ENCODE measurements at regions not wholly inside any gene's neighbourhood (a gene's known extent, or its start where the extent isn't known, plus 50 kb on each side); places are given as distances from the start of the nearest gene placed in this dataset.

- H3K4me1 ChIP-seq (ENCODE audit: control insufficient read depth in 2 of 2, insufficient read depth in 2 of 2, low read length in 2 of 2) = no peaks in the 10 kb centered on the region
- Mint-ChIP-seq H3K36me3 (no peaks in the 10 kb centered on the region), H3K4me3 (no peak overlapping the region), H3K9me3 (peaks cover 0 to 2% (median 0%) of the 10 kb centered on the region in 11 donors), H3K27ac (no peak overlapping the region), H3K27me3 (peaks cover 0 to 10% (median 0%) of the 10 kb centered on the region in 5 donors), H3K4me1 (peaks cover 0 to 2% (median 0%) of the 10 kb centered on the region in 7 donors)
- H3K4me3 ChIP-seq (ENCODE audit: low read length) = no peak overlapping the region
- POLR2A ChIA-PET = no interaction called here
- ATAC-seq (no peak), DNase-seq (no peak)
- H3K27me3 ChIP-seq (ENCODE audit: control insufficient read depth in 2 of 2, insufficient read depth in 2 of 2, low read length in 2 of 2) = no peaks in the 10 kb centered on the region
- H3K27ac ChIP-seq (ENCODE audit: low read depth, low read length) = no peak overlapping the region
- intact Hi-C loops (cut with micrococcal nuclease) = no loop called here
- H3K9me3 ChIP-seq (ENCODE audit: control insufficient read depth in 2 of 3, low read length in 3 of 3) = no peaks in the 10 kb centered on the region
- CTCF ChIA-PET = no interaction called here
- no peaks in the 10 kb centered on the region for H3K36me3 ChIP-seq (ENCODE audit: control insufficient read depth in 2 of 3, insufficient read depth in 3 of 3, low read length in 3 of 3)
These were observed 50.4 kb upstream of the CECR2 start for GRCh38 chr22:17318817-17319216.

- H3K36me3 Mint-ChIP-seq = no peaks in the 10 kb centered on the region
- H3K27me3 ChIP-seq (ENCODE audit: control insufficient read depth in 2 of 2, insufficient read depth in 2 of 2, low read length in 2 of 2) = no peaks in the 10 kb centered on the region
- CTCF ChIA-PET = no interaction called here
- no peak for DNase-seq
- peak overlapping the region in 1 of 10 donors; percentile 7 for H3K4me3 Mint-ChIP-seq
- H3K4me1 Mint-ChIP-seq = peaks cover 0 to 2% (median 0%) of the 10 kb centered on the region in 7 donors
- H3K27me3 Mint-ChIP-seq = peaks cover 0 to 17% (median 0%) of the 10 kb centered on the region in 5 donors
- H3K27ac ChIP-seq (ENCODE audit: low read depth, low read length) = no peak overlapping the region
- ATAC-seq = no peak
- H3K4me1 ChIP-seq (ENCODE audit: control insufficient read depth in 2 of 2, insufficient read depth in 2 of 2, low read length in 2 of 2) = no peaks in the 10 kb centered on the region
- intact Hi-C loops (cut with micrococcal nuclease) = no loop called here
- no peaks in the 10 kb centered on the region for H3K9me3 ChIP-seq (ENCODE audit: control insufficient read depth in 2 of 3, low read length in 3 of 3)
- H3K4me3 ChIP-seq (ENCODE audit: low read length) = no peak overlapping the region
- POLR2A ChIA-PET = no interaction called here
- no peak overlapping the region for H3K27ac Mint-ChIP-seq
- H3K36me3 ChIP-seq (ENCODE audit: control insufficient read depth in 2 of 3, insufficient read depth in 3 of 3, low read length in 3 of 3) = no peaks in the 10 kb centered on the region
- H3K9me3 Mint-ChIP-seq = no peaks in the 10 kb centered on the region
These were observed 54.0 kb upstream of the CECR2 start for GRCh38 chr22:17315310-17315709.

- Mint-ChIP-seq H3K36me3 (no peaks in the 10 kb centered on the region), H3K4me1 (peaks cover 0 to 2% (median 0%) of the 10 kb centered on the region in 7 donors), H3K9me3 (no peaks in the 10 kb centered on the region), H3K4me3 (no peak overlapping the region), H3K27ac (no peak overlapping the region), H3K27me3 (peaks cover 0 to 17% (median 0%) of the 10 kb centered on the region in 5 donors)
- ChIA-PET POLR2A (no interaction called here), CTCF (no interaction called here)
- Histone ChIP-seq H3K36me3 (ENCODE audit: control insufficient read depth in 2 of 3, insufficient read depth in 3 of 3, low read length in 3 of 3) (no peaks in the 10 kb centered on the region), H3K27ac (ENCODE audit: low read depth, low read length) (no peak overlapping the region), H3K27me3 (ENCODE audit: control insufficient read depth in 2 of 2, insufficient read depth in 2 of 2, low read length in 2 of 2) (no peaks in the 10 kb centered on the region), H3K9me3 (ENCODE audit: control insufficient read depth in 2 of 3, low read length in 3 of 3) (no peaks in the 10 kb centered on the region), H3K4me1 (ENCODE audit: control insufficient read depth in 2 of 2, insufficient read depth in 2 of 2, low read length in 2 of 2) (no peaks in the 10 kb centered on the region), H3K4me3 (ENCODE audit: low read length) (no peak overlapping the region)
- intact Hi-C loops (cut with micrococcal nuclease) = no loop called here
- no peak for DNase-seq
- no peak for ATAC-seq
These were observed 54.8 kb upstream of the CECR2 start for GRCh38 chr22:17314487-17314886.

- Mint-ChIP-seq H3K4me1 (peaks cover 0 to 2% (median 0%) of the 10 kb centered on the region in 7 donors), H3K27me3 (peaks cover 0 to 17% (median 0%) of the 10 kb centered on the region in 5 donors), H3K27ac (no peak overlapping the region), H3K4me3 (no peak overlapping the region), H3K9me3 (no peaks in the 10 kb centered on the region), H3K36me3 (no peaks in the 10 kb centered on the region)
- intact Hi-C loops (cut with micrococcal nuclease) = no loop called here
- Histone ChIP-seq H3K27ac (ENCODE audit: low read depth, low read length) (no peak overlapping the region), H3K4me3 (ENCODE audit: low read length) (no peak overlapping the region), H3K36me3 (ENCODE audit: control insufficient read depth in 2 of 3, insufficient read depth in 3 of 3, low read length in 3 of 3) (no peaks in the 10 kb centered on the region), H3K9me3 (ENCODE audit: control insufficient read depth in 2 of 3, low read length in 3 of 3) (no peaks in the 10 kb centered on the region), H3K27me3 (ENCODE audit: control insufficient read depth in 2 of 2, insufficient read depth in 2 of 2, low read length in 2 of 2) (no peaks in the 10 kb centered on the region), H3K4me1 (ENCODE audit: control insufficient read depth in 2 of 2, insufficient read depth in 2 of 2, low read length in 2 of 2) (no peaks in the 10 kb centered on the region)
- ChIA-PET CTCF (no interaction called here), POLR2A (no interaction called here)
- ATAC-seq (no peak), DNase-seq (no peak)
These were observed 55.6 kb upstream of the CECR2 start for GRCh38 chr22:17313626-17314025.

- peaks cover 6 to 31% (median 20%) of the 10 kb centered on the region in 7 donors for H3K4me1 Mint-ChIP-seq
- CTCF ChIA-PET = no interaction called here
- POLR2A ChIA-PET = no interaction called here
- no peak overlapping the region for H3K4me3 Mint-ChIP-seq
- Histone ChIP-seq H3K27me3 (ENCODE audit: control insufficient read depth in 2 of 2, insufficient read depth in 2 of 2, low read length in 2 of 2) (no peaks in the 10 kb centered on the region), H3K36me3 (ENCODE audit: control insufficient read depth in 2 of 3, insufficient read depth in 3 of 3, low read length in 3 of 3) (no peaks in the 10 kb centered on the region), H3K9me3 (ENCODE audit: control insufficient read depth in 2 of 3, low read length in 3 of 3) (no peaks in the 10 kb centered on the region), H3K4me1 (ENCODE audit: control insufficient read depth in 2 of 2, insufficient read depth in 2 of 2, low read length in 2 of 2) (peaks cover 12 to 14% of the 10 kb centered on the region in 2 donors), H3K4me3 (ENCODE audit: low read length) (no peak overlapping the region), H3K27ac (ENCODE audit: low read depth, low read length) (no peak overlapping the region)
- peaks cover 0 to 5% (median 0%) of the 10 kb centered on the region in 5 donors for H3K27me3 Mint-ChIP-seq
- H3K36me3 Mint-ChIP-seq = peaks cover 0 to 7% (median 0%) of the 10 kb centered on the region in 5 donors
- no peaks in the 10 kb centered on the region for H3K9me3 Mint-ChIP-seq
- ATAC-seq = no peak
- no peak for DNase-seq
- intact Hi-C loops (cut with micrococcal nuclease) = no loop called here
- peak overlapping the region in 2 of 9 donors; percentile 33 to 49 for H3K27ac Mint-ChIP-seq
These were observed 61.7 kb upstream of the CECR2 start for GRCh38 chr22:17307566-17307965.

GRCh38 chr22:17305076-17305475 lies 64.2 kb upstream of the CECR2 start:
- Histone ChIP-seq H3K27ac (ENCODE audit: low read depth, low read length) (no peak overlapping the region), H3K9me3 (ENCODE audit: control insufficient read depth in 2 of 3, low read length in 3 of 3) (no peaks in the 10 kb centered on the region), H3K27me3 (ENCODE audit: control insufficient read depth in 2 of 2, insufficient read depth in 2 of 2, low read length in 2 of 2) (no peaks in the 10 kb centered on the region), H3K4me3 (ENCODE audit: low read length) (no peak overlapping the region), H3K4me1 (ENCODE audit: control insufficient read depth in 2 of 2, insufficient read depth in 2 of 2, low read length in 2 of 2) (peaks cover 12 to 14% of the 10 kb centered on the region in 2 donors), H3K36me3 (ENCODE audit: control insufficient read depth in 2 of 3, insufficient read depth in 3 of 3, low read length in 3 of 3) (no peaks in the 10 kb centered on the region)
- Mint-ChIP-seq H3K9me3 (no peaks in the 10 kb centered on the region), H3K27me3 (peaks cover 0 to 2% (median 0%) of the 10 kb centered on the region in 5 donors), H3K4me1 (peaks cover 6 to 37% (median 20%) of the 10 kb centered on the region in 7 donors), H3K4me3 (peak overlapping the region in 2 of 10 donors; percentile 9 to 32), H3K27ac (peak overlapping the region in 5 of 9 donors; percentile 40 to 95 (median 70)), H3K36me3 (peaks cover 0 to 7% (median 0%) of the 10 kb centered on the region in 5 donors)
- POLR2A ChIA-PET = interaction anchor here (0.7 kb wide), 1 partner anchor 16 kb away, joined by 3 read pairs; no protein-coding TSS in a partner anchor
- intact Hi-C loops (cut with micrococcal nuclease) = loop anchor here in 1 of 2 donors (2.0 kb wide), 1 partner anchor 46 kb away; no protein-coding TSS in a partner anchor
- DNase-seq = no peak
- CTCF ChIA-PET = no interaction called here
- no peak for ATAC-seq
